HG03575 (cell line): ENCODE measurements at regions not wholly inside any gene's neighbourhood (a gene's known extent, or its start where the extent isn't known, plus 50 kb on each side); places are given as distances from the start of the nearest gene placed in this dataset.

Experiments used
- ATAC-seq: cut with Tn5 transposase; IDR thresholded peaks from one replicate; pipeline ENCODE4 v1.9.1; 2021; ENCODE audit not compliant: unreplicated experiment, insufficient number of reproducible peaks, low FRiP score; ENCODE audit errors: extremely low read depth

DNA sequence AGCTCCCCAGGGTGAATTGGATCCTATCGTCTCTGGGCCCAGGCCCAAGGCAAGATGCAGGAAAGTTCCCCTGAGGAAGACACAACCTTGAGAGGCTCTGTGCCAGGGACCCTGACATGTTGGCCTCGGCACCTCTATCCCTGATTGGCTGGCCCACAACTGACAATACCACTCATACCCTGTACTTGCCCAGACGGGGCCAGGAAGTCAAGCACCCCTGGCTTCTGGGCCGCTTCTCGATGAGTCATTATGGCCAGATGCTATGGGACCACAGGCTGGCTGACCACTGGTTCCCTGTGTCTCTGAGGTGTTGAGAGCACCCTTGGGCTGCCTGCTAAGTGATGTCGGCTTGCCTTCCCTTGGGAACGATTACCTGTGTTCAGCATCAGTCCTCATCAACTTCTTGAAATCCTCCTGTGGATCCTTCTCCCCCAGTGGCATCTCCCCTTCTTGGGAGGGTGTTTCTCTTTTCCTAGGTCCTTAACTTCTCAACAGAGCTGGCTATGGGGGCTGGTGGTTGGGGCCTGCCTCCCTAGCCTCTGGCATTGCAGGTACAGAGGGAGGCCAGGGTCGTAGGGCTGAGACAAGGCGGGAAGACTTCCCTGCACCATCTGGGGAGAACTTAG lies 54.5 kb upstream of the MAMLD1 start:
- no peak for ATAC-seq

DNA sequence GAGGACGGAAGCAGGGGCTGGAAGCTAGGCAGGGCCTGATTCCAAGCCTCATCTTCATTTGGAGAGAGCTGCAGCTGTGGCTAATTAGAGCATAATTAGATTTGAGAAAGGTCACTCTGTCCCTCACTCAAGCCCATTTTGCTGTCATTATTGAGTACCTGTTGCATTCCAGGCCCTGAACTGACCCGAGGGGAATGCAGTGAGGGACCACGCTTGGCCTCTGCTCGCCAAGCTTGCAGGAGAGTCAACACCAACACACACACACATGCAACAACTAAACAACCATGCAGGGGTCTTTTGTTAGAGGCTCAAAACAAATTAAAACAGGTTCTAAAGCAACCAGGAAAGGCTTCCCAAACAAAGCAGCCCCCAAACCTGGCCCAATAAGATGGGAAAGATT lies 52.7 kb upstream of the MAMLD1 start:
- no peak for ATAC-seq

DNA sequence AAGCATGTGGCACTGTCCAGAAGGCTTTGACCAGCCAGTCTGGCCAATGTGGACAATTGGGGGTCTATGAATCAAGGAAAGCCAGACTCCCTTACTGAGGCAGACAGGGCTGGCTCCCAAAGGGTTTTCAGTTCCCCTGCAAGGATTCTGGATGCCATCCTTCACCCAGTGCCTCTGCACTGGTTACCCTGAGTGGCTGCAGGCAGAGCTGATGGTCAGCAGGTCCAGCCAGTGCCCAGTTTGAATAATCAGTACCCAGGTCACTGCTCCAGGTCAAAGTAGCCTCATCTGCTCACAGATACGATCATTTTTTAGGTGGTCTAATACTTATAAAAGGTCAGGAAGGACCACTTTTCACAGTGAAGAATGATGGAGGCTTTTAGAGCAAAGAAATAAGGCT lies 52.2 kb upstream of the MAMLD1 start:
- ATAC-seq, result no peak

DNA sequence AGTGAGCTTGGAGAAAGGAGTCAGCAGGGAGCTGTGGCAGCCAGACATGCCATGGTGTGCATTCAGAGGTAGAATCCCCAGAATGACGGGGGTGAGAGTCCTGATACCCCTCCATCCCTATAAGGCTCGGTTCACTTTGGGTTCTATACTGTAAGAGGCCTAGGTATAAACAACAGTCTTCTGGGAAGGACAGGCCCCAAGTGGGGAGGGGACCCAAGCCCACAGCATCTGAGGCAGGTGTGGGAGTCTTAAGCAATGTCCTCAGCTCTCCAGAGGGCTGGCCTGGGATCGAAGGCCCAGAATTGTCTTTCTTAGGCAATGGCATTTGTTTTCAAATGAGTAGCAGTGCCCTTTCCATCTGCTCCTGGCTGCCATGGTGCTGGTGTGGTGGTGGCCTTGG lies 50.2 kb upstream of the MAMLD1 start:
- ATAC-seq, result no peak
